GM21515 (cell line): ENCODE measurements at regions not wholly inside any gene's neighbourhood (a gene's known extent, or its start where the extent isn't known, plus 50 kb on each side); places are given as distances from the start of the nearest gene placed in this dataset.

Experiments
- ATAC-seq: cut with Tn5 transposase; IDR thresholded peaks from one replicate; pipeline ENCODE4 v1.9.1; 2021; ENCODE audit not compliant: unreplicated experiment

GRCh38 chr2:217530392-217531090 is 472.3 kb downstream of the TNS1 start:
- ATAC-seq, result no peak

GRCh38 chr2:217529271-217529670 is 473.5 kb downstream of the TNS1 start:
- no peak for ATAC-seq

- ATAC-seq, result no peak
These were observed 475.1 kb downstream of the TNS1 start for GRCh38 chr2:217527590-217528202.

- no peak for ATAC-seq
These were observed 477.7 kb downstream of the TNS1 start for GRCh38 chr2:217525076-217525475.

GRCh38 chr2:217523286-217523685 is 479.5 kb downstream of the TNS1 start:
- no peak for ATAC-seq

- no peak for ATAC-seq
These were observed 481.0 kb downstream of the TNS1 start for GRCh38 chr2:217521820-217522219.

GRCh38 chr2:217520356-217521010 is 482.3 kb downstream of the TNS1 start:
- no peak for ATAC-seq

GRCh38 chr2:217517402-217517801 is 485.4 kb downstream of the TNS1 start:
- no peak for ATAC-seq

GRCh38 chr2:217515615-217516309 is 487.0 kb downstream of the TNS1 start:
- no peak for ATAC-seq

- no peak for ATAC-seq
These were observed 489.5 kb downstream of the TNS1 start for GRCh38 chr2:217513258-217513657.

GRCh38 chr2:217512728-217513127 is 490.1 kb downstream of the TNS1 start:
- no peak for ATAC-seq

GRCh38 chr2:217512259-217512658 is 490.5 kb downstream of the TNS1 start:
- ATAC-seq, result no peak

GRCh38 chr2:217511850-217512249 is 490.9 kb downstream of the TNS1 start:
- ATAC-seq, result no peak

GRCh38 chr2:217510771-217511291 is 492.0 kb downstream of the TNS1 start:
- ATAC-seq, result no peak

- ATAC-seq, result no peak
These were observed 497.5 kb downstream of the TNS1 start for GRCh38 chr2:217505303-217505702.

GRCh38 chr2:217501887-217502286 is 500.9 kb downstream of the TNS1 start:
- no peak for ATAC-seq

- ATAC-seq, result no peak
These were observed 504.9 kb downstream of the TNS1 start for GRCh38 chr2:217497843-217498377.

GRCh38 chr2:217494557-217494956 is 508.2 kb downstream of the TNS1 start:
- no peak for ATAC-seq

GRCh38 chr2:217491271-217491670 is 511.5 kb downstream of the TNS1 start:
- no peak for ATAC-seq

GRCh38 chr2:217489145-217489960 is 513.4 kb downstream of the TNS1 start:
- ATAC-seq, result no peak
